ENCODE measurements at regions not wholly inside any gene's neighbourhood (a gene's known extent, or its start where the extent isn't known, plus 50 kb on each side); places are given as distances from the start of the nearest gene placed in this dataset.

GRCh38 chr22:48551716-48552268 is 1275.9 kb downstream of the BRD1 start:
- Histone ChIP-seq H4K20me1 (ENCODE audit: insufficient read depth, low read length) (peaks cover 4% of the 10 kb centered on the region; the same call in 1 of the 2 replicates), H3K4me1 (ENCODE audit: insufficient read depth, low read length) (no peaks in the 10 kb centered on the region), H3K27ac (ENCODE audit: extremely low read length, insufficient read depth, low read length) (no peak overlapping the region), H3K27me3 (ENCODE audit: control insufficient read depth in 1 of 2, insufficient read depth in 2 of 2, low read length in 2 of 2) (peaks cover 21 to 87% of the 10 kb centered on the region in 2 experiments), H3K79me2 (ENCODE audit: insufficient read depth, low read length) (no peaks in the 10 kb centered on the region), H3K4me2 (ENCODE audit: low read depth, low read length) (no peak overlapping the region), H3K9me3 (ENCODE audit: low read length) (no peaks in the 10 kb centered on the region), H3K4me3 (replicated peaks in 1 of 3; ENCODE audit: insufficient read depth in 1 of 3, low read depth in 2 of 3, low read length in 3 of 3) (no peak overlapping the region), H3K9ac (ENCODE audit: insufficient read depth, low read depth, low read length) (no peak overlapping the region), H3K36me3 (replicated peaks in 1 of 2; ENCODE audit: control insufficient read depth in 1 of 2, insufficient read depth in 2 of 2, low read length in 2 of 2) (no peaks in the 10 kb centered on the region), H2AFZ (ENCODE audit: low read length) (no peak overlapping the region)
- in situ Hi-C loops (cut with HindIII; ENCODE audit: extremely low pct_ligation_motif_present, low pct_unique_long_range_greater_than_20kb): loop anchor here (25.0 kb wide), 1 partner anchor 761 kb away; no protein-coding TSS in a partner anchor
- ATAC-seq (no peak), FAIRE-seq (no peak), DNase-seq (ENCODE audit: low spot score) (no peak)
- intact Hi-C loops (cut with micrococcal nuclease; ENCODE audit: unreplicated experiment): no loop called here
- CTCF ChIA-PET (ENCODE audit: low intra/inter-chr PET ratio, low total read pairs): no interaction called here
- peak; percentile 76 for TF ChIP-seq ZNF263 (CRISPR knock-in tag; IDR thresholded peaks at IDR 0.05)
- no peak for TF ChIP-seq ETV5 (CRISPR knock-in tag; IDR thresholded peaks at IDR 0.05; ENCODE audit: borderline replicate concordance)
- no TSS peak for BruUV-seq (replicated peaks)
- 0% methylated on average over 2 of the region's 17 CpGs for WGBS (ENCODE audit: low lambda C conversion rate)
- POLR2A ChIA-PET: no interaction called here

- ATAC-seq: no peak
- H3K27me3 ChIP-seq (ENCODE audit: control insufficient read depth in 1 of 2, insufficient read depth in 2 of 2, low read length in 2 of 2): peaks cover 22 to 88% of the 10 kb centered on the region in 2 experiments
- ChIA-PET POLR2A (no interaction called here), CTCF (ENCODE audit: low intra/inter-chr PET ratio, low total read pairs) (no interaction called here)
- H4K20me1 ChIP-seq (ENCODE audit: insufficient read depth, low read length): peaks cover 4% of the 10 kb centered on the region; the same call in 1 of the 2 replicates
- WGBS (ENCODE audit: low lambda C conversion rate): no CpG with 5 or more reads among the region's 10 CpGs
- no peak for FAIRE-seq
- no peaks in the 10 kb centered on the region for H3K36me3 ChIP-seq (replicated peaks in 1 of 2; ENCODE audit: control insufficient read depth in 1 of 2, insufficient read depth in 2 of 2, low read length in 2 of 2)
- BruUV-seq (replicated peaks): no TSS peak
- H3K9me3 ChIP-seq (ENCODE audit: low read length): no peaks in the 10 kb centered on the region
- no peaks in the 10 kb centered on the region for H3K4me1 ChIP-seq (ENCODE audit: insufficient read depth, low read length)
- intact Hi-C loops (cut with micrococcal nuclease; ENCODE audit: unreplicated experiment) (no loop called here), in situ Hi-C loops (cut with HindIII; ENCODE audit: extremely low pct_ligation_motif_present, low pct_unique_long_range_greater_than_20kb) (loop anchor here (25.0 kb wide), 1 partner anchor 761 kb away; no protein-coding TSS in a partner anchor)
- no peak for DNase-seq (ENCODE audit: low spot score)
- no peak overlapping the region for H3K9ac ChIP-seq (ENCODE audit: insufficient read depth, low read depth, low read length)
- H2AFZ ChIP-seq (ENCODE audit: low read length): no peak overlapping the region
- no peaks in the 10 kb centered on the region for H3K79me2 ChIP-seq (ENCODE audit: insufficient read depth, low read length)
- H3K4me3 ChIP-seq (replicated peaks in 1 of 3; ENCODE audit: insufficient read depth in 1 of 3, low read depth in 2 of 3, low read length in 3 of 3): no peak overlapping the region
- H3K4me2 ChIP-seq (ENCODE audit: low read depth, low read length): no peak overlapping the region
- H3K27ac ChIP-seq (ENCODE audit: extremely low read length, insufficient read depth, low read length): no peak overlapping the region
- TF ChIP-seq ZNF121 (CRISPR knock-in tag; IDR thresholded peaks at IDR 0.05) (no peak), ZNF280D (CRISPR knock-in tag; IDR thresholded peaks at IDR 0.05) (no peak), ZSCAN30 (CRISPR knock-in tag; IDR thresholded peaks at IDR 0.05) (no peak), TOPORS (CRISPR knock-in tag; IDR thresholded peaks at IDR 0.05) (no peak), ZNF687 (CRISPR knock-in tag; IDR thresholded peaks at IDR 0.05) (no peak), ZFP90 (CRISPR knock-in tag; IDR thresholded peaks at IDR 0.05; ENCODE audit: borderline replicate concordance) (no peak), FUBP1 (CRISPR knock-in tag; IDR thresholded peaks at IDR 0.05; ENCODE audit: borderline replicate concordance) (no peak)
Measured at GRCh38 chr22:48551061-48551460, 1276.6 kb downstream of the BRD1 start.

Data from HepG2 (cell line).